Activated B cell treated with CpG ODN at 0.5 μM for 24 hours (primary cell): ENCODE measurements at regions not wholly inside any gene's neighbourhood (a gene's known extent, or its start where the extent isn't known, plus 50 kb on each side); places are given as distances from the start of the nearest gene placed in this dataset.
A peak's percentile ranks its signal among the peaks of the same experiment; 100 is the strongest.

Experiments
- ATAC-seq: fragments of 200-7000 bp; cut with Tn5 transposase; one replicate; pipeline ENCODE4 v1.10.0; 2021; ENCODE audit warnings: low read depth, mild to moderate bottlenecking, moderate library complexity
- CTCF ChIA-PET: fragments of 350-600 bp; sonication (Branson Sonifier 250); formaldehyde crosslinking; loops from one replicate; lab custom pipeline; 2021; ENCODE audit warnings: antibody characterized with exemption; lab: Charles Lee
- POLR2A ChIA-PET: fragments of 350-600 bp; sonication (Branson Sonifier 250); formaldehyde crosslinking; loops from one replicate; lab custom pipeline; 2021; ENCODE audit warnings: antibody characterized with exemption; lab: Charles Lee
- DNase-seq: peaks from one replicate; pipeline ENCODE4 v3.0.0; 2022
- H3K27ac Mint-ChIP-seq: one replicate; pipeline ENCODE4 v1.8.0; 2020; ENCODE audit warnings: mixed read lengths
- H3K27me3 Mint-ChIP-seq: one replicate; pipeline ENCODE4 v1.8.0; 2021; ENCODE audit warnings: mixed read lengths
- H3K36me3 Mint-ChIP-seq: one replicate; pipeline ENCODE4 v1.8.0; 2021; ENCODE audit warnings: low read depth, mixed read lengths
- H3K4me1 Mint-ChIP-seq: one replicate; pipeline ENCODE4 v1.8.0; 2021; ENCODE audit warnings: mixed read lengths
- H3K4me3 Mint-ChIP-seq: one replicate; pipeline ENCODE4 v1.8.0; 2020; ENCODE audit warnings: mild to moderate bottlenecking, mixed read lengths
- H3K9me3 Mint-ChIP-seq: one replicate; pipeline ENCODE4 v1.8.0; 2020; ENCODE audit warnings: mixed read lengths
- CTCF ChIP-seq: fragments of 200-600 bp; IDR thresholded peaks from one replicate; pipeline ENCODE4 v1.8.0; 2022; ENCODE audit warnings: antibody characterized with exemption, mild to moderate bottlenecking
- intact Hi-C: fragments of 100-400 bp; cut with micrococcal nuclease; formaldehyde crosslinking; loops from one replicate; pipeline ENCODE4 v1.15.1; 2024

- H3K4me3 Mint-ChIP-seq, result no peak overlapping the region
- H3K27ac Mint-ChIP-seq, result peak overlapping the region; percentile 87
- ATAC-seq, result no peak
- TF ChIP-seq CTCF, result no peak
- peaks cover 40% of the 10 kb centered on the region for H3K4me1 Mint-ChIP-seq
- ChIA-PET POLR2A (no interaction called here), CTCF (no interaction called here)
- intact Hi-C loops, result no loop called here
- peaks cover 4% of the 10 kb centered on the region for H3K27me3 Mint-ChIP-seq
- H3K36me3 Mint-ChIP-seq, result no peaks in the 10 kb centered on the region
- DNase-seq, result no peak
- H3K9me3 Mint-ChIP-seq, result no peaks in the 10 kb centered on the region
Measured at GRCh38 chr3:193830791-193831191, 237.8 kb downstream of the OPA1 start.

- ChIA-PET POLR2A (interaction anchor here (0.7 to 1.7 kb wide), 7 partner anchors 10 to 477 kb away, joined by 3 to 4 read pairs (median 3); no protein-coding TSS in a partner anchor), CTCF (no interaction called here)
- TF ChIP-seq CTCF, result no peak
- no peaks in the 10 kb centered on the region for H3K9me3 Mint-ChIP-seq
- H3K36me3 Mint-ChIP-seq, result no peaks in the 10 kb centered on the region
- H3K27me3 Mint-ChIP-seq, result peaks cover 4% of the 10 kb centered on the region
- peak; percentile 85 for ATAC-seq
- peak overlapping the region; percentile 48 for H3K4me3 Mint-ChIP-seq
- intact Hi-C loops, result loop anchor here (1.0 to 2.0 kb wide), 5 partner anchors 11 to 304 kb away; no protein-coding TSS in a partner anchor
- H3K4me1 Mint-ChIP-seq, result peaks cover 40% of the 10 kb centered on the region
- H3K27ac Mint-ChIP-seq, result peak overlapping the region; percentile 87
- no peak for DNase-seq
Measured at GRCh38 chr3:193831495-193832455, 238.8 kb downstream of the OPA1 start.

- CTCF ChIA-PET, result no interaction called here
- peaks cover 42% of the 10 kb centered on the region for H3K4me1 Mint-ChIP-seq
- ATAC-seq (no peak), DNase-seq (no peak)
- H3K4me3 Mint-ChIP-seq, result no peak overlapping the region
- intact Hi-C loops, result loop anchor here (1.0 to 2.0 kb wide), 5 partner anchors 9 to 302 kb away; no protein-coding TSS in a partner anchor
- POLR2A ChIA-PET, result interaction anchor here (0.7 to 1.7 kb wide), 6 partner anchors 9 to 475 kb away, joined by 3 to 4 read pairs (median 3); no protein-coding TSS in a partner anchor
- no peaks in the 10 kb centered on the region for H3K36me3 Mint-ChIP-seq
- TF ChIP-seq CTCF, result no peak
- no peaks in the 10 kb centered on the region for H3K9me3 Mint-ChIP-seq
- H3K27ac Mint-ChIP-seq, result peak overlapping the region; percentile 35
- H3K27me3 Mint-ChIP-seq, result peaks cover 4% of the 10 kb centered on the region
Measured at GRCh38 chr3:193832833-193833413, 239.9 kb downstream of the OPA1 start.

- DNase-seq, result no peak
- no peaks in the 10 kb centered on the region for H3K9me3 Mint-ChIP-seq
- TF ChIP-seq CTCF, result no peak
- H3K4me3 Mint-ChIP-seq, result no peak overlapping the region
- H3K27me3 Mint-ChIP-seq, result peaks cover 2% of the 10 kb centered on the region
- ChIA-PET POLR2A (interaction anchor here (0.6 to 1.7 kb wide), 2 partner anchors 8 to 297 kb away, joined by 3 read pairs; no protein-coding TSS in a partner anchor), CTCF (interaction anchor here (0.5 kb wide), 1 partner anchor 482 kb away, joined by 3 read pairs; no protein-coding TSS in a partner anchor)
- H3K27ac Mint-ChIP-seq, result no peak overlapping the region
- ATAC-seq, result no peak
- intact Hi-C loops, result loop anchor here (2.0 kb wide), 2 partner anchors 31 to 137 kb away; no protein-coding TSS in a partner anchor
- H3K36me3 Mint-ChIP-seq, result no peaks in the 10 kb centered on the region
- H3K4me1 Mint-ChIP-seq, result peaks cover 48% of the 10 kb centered on the region
Measured at GRCh38 chr3:193833592-193833991, 240.6 kb downstream of the OPA1 start.

- no peak overlapping the region for H3K27ac Mint-ChIP-seq
Measured at GRCh38 chr3:193835414-193835813, 242.4 kb downstream of the OPA1 start.

More at GRCh38 chr3:193835414-193835813, 242.4 kb downstream of the OPA1 start:
- Mint-ChIP-seq H3K36me3 (no peaks in the 10 kb centered on the region), H3K4me3 (no peak overlapping the region), H3K9me3 (no peaks in the 10 kb centered on the region), H3K4me1 (peaks cover 48% of the 10 kb centered on the region), H3K27me3 (no peaks in the 10 kb centered on the region)
- ChIA-PET POLR2A (no interaction called here), CTCF (no interaction called here)
- no peak for TF ChIP-seq CTCF
- ATAC-seq (no peak), DNase-seq (no peak)
- intact Hi-C loops, result no loop called here
